Right lobe of liver (tissue), 6 donors: ENCODE measurements at regions not wholly inside any gene's neighbourhood (a gene's known extent, or its start where the extent isn't known, plus 50 kb on each side); places are given as distances from the start of the nearest gene placed in this dataset.

Source experiments
- ATAC-seq, 4 donors: fragments of 200-7000 bp; cut with Tn5 transposase; one replicate each; pipeline ENCODE4 v1.9.1; 2020; ENCODE audit warnings: mild to moderate bottlenecking in 4 of 4, moderate library complexity in 4 of 4
- DNase-seq, 3 donors: peaks; one replicate each; pipeline ENCODE4 v3.0.0-alpha.2; 2020
- H3K27ac ChIP-seq, 3 donors: fragments of 200-600 bp; one replicate each; pipeline ENCODE4 v1.8.0; 2022
- H3K27me3 ChIP-seq, 2 donors: fragments of 200-600 bp; one replicate each; pipeline ENCODE4 v1.8.0; 2022
- H3K36me3 ChIP-seq, 4 donors: fragments of 200-600 bp; sonication (generic) in 1 of 4; one replicate each; pipeline versions ENCODE4 v1.5.1 to v1.8.0; 2017 to 2022; ENCODE audit warnings: control low read depth in 1 of 4
- H3K4me1 ChIP-seq, 4 donors: fragments of 200-600 bp; sonication (generic) in 1 of 4; one replicate each; pipeline versions ENCODE4 v1.5.1 to v1.8.0; 2017 to 2022; ENCODE audit warnings: control low read depth in 1 of 4
- H3K4me3 ChIP-seq, 3 donors: fragments of 200-600 bp; one replicate each; pipeline ENCODE4 v1.8.0; 2022
- H3K9me3 ChIP-seq, 4 donors: fragments of 200-600 bp; sonication (generic) in 1 of 4; one replicate each; pipeline versions ENCODE4 v1.5.1 to v1.8.0; 2017 to 2022; ENCODE audit warnings: control low read depth in 1 of 4
- CTCF ChIP-seq, 4 donors: fragments of 200-600 bp in 3 of 4; fragments of 450-650 bp in 1 of 4; IDR thresholded peaks; one replicate each; pipeline versions ENCODE4 v1.5.1 to v1.8.0; 2016 to 2022; ENCODE audit warnings: antibody characterized with exemption in 4 of 4, mild to moderate bottlenecking in 2 of 4
- POLR2A ChIP-seq: fragments of 450-650 bp; IDR thresholded peaks from one replicate; pipeline ENCODE4 v1.6.1; 2017; ENCODE audit warnings: antibody characterized with exemption, mild to moderate bottlenecking
- WGBS: methylation state at CpG from one replicate; pipeline ENCODE4 v1.1.6; 2018; ENCODE audit warnings: low coverage, low lambda C conversion rate; ENCODE audit not compliant: insufficient coverage; ENCODE audit errors: missing lambda C conversion rate; 5-methylcytosine and 5-hydroxymethylcytosine counted together
- intact Hi-C, 2 donors: fragments of 100-400 bp; cut with DNase I; formaldehyde crosslinking; loops; one replicate each; pipeline versions ENCODE4 v1.11.2 to v1.14.1; 2022
- donor health status: DM: no; HTN: yes; CAD: no.
- donor health status: DM: no; HTN: no; CAD: no.
- donor health status: DM: no; HTN: no; CAD: no.
- donor health status: DM: no; HTN: yes; CAD: no.
- donor health status: DM: no; HTN: yes; CAD: no.

DNA sequence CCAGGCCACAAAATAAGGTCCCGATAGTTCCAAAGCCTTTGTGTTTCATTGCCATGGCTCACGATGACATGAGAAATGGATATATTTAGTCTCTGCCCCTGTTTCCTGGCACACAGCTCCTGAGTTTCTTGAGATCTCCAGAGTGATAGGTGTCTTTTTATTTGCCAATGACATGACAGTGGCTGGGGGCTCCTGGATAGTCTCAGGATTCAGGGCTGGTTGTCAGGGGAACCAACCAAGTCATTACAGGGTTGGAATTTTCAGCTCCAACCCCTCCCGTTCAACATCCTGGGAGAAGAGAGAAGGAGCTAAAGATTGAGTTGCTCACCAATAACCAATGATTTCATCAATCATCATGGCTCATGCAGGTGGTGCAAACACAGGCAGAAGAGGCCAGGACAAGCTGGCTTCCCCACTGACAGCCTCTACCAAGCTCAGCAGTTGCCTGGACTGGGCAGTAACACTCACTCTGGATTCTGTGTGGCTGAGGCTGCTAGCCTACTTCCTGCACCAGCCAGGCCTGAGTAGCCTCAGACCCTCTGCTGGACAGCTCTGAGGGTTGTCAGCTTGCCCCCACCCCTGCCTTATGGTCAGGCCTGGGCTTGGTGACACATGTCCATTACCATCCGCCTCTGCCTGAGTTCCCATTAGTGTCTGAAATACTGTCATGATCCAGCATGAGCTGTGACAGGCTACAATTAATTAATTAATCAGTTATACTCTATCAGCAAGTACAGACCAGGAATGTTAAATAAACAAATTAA lies 534.4 kb upstream of the CDH5 start:
- H3K27me3 ChIP-seq: no peaks in the 10 kb centered on the region
- intact Hi-C loops: no loop called here
- no peak overlapping the region for H3K4me3 ChIP-seq
- 70% methylated on average over 2 of the region's 4 CpGs for WGBS
- no peak for ATAC-seq
- no peaks in the 10 kb centered on the region for H3K36me3 ChIP-seq
- no peak overlapping the region for H3K27ac ChIP-seq
- DNase-seq: no peak
- TF ChIP-seq CTCF (IDR thresholded peaks at IDR 0.05) (no peak), POLR2A (no peak)
- H3K4me1 ChIP-seq: no peaks in the 10 kb centered on the region
- no peaks in the 10 kb centered on the region for H3K9me3 ChIP-seq

GRCh38 chr16:65829076-65829475 lies 537.4 kb upstream of the CDH5 start:
- DNase-seq (no peak), ATAC-seq (no peak)
- H3K4me1 ChIP-seq: no peaks in the 10 kb centered on the region
- TF ChIP-seq CTCF (IDR thresholded peaks at IDR 0.05): no peak
- no peak for TF ChIP-seq POLR2A
- H3K4me3 ChIP-seq: no peak overlapping the region
- H3K27me3 ChIP-seq: no peaks in the 10 kb centered on the region
- intact Hi-C loops: no loop called here
- H3K27ac ChIP-seq: no peak overlapping the region
- H3K9me3 ChIP-seq: no peaks in the 10 kb centered on the region
- H3K36me3 ChIP-seq: no peaks in the 10 kb centered on the region
- whole genome bisulfite sequencing: 67% methylated on average over 4 of the region's 4 CpGs

GRCh38 chr16:65828296-65828695 lies 538.2 kb upstream of the CDH5 start:
- H3K36me3 ChIP-seq: no peaks in the 10 kb centered on the region
- H3K9me3 ChIP-seq: no peaks in the 10 kb centered on the region
- H3K27me3 ChIP-seq: no peaks in the 10 kb centered on the region
- 14% methylated on average over 2 of the region's 2 CpGs for WGBS
- TF ChIP-seq CTCF (IDR thresholded peaks at IDR 0.05) (no peak), POLR2A (no peak)
- DNase-seq: no peak
- ATAC-seq: no peak
- H3K27ac ChIP-seq: no peak overlapping the region
- intact Hi-C loops: no loop called here
- H3K4me3 ChIP-seq: no peak overlapping the region
- no peaks in the 10 kb centered on the region for H3K4me1 ChIP-seq

- no peak for DNase-seq
- H3K27me3 ChIP-seq: no peaks in the 10 kb centered on the region
- no peak overlapping the region for H3K27ac ChIP-seq
- TF ChIP-seq CTCF (IDR thresholded peaks at IDR 0.05): no peak
- no peak for TF ChIP-seq POLR2A
- no peak for ATAC-seq
- no peaks in the 10 kb centered on the region for H3K4me1 ChIP-seq
- no peak overlapping the region for H3K4me3 ChIP-seq
- intact Hi-C loops: no loop called here
- no peaks in the 10 kb centered on the region for H3K36me3 ChIP-seq
- no peaks in the 10 kb centered on the region for H3K9me3 ChIP-seq
- WGBS: 67% methylated on average over 2 of the region's 2 CpGs
These were observed 539.3 kb upstream of the CDH5 start for GRCh38 chr16:65827231-65827630.
